ENCODE measurements at regions not wholly inside any gene's neighbourhood (a gene's known extent, or its start where the extent isn't known, plus 50 kb on each side); places are given as distances from the start of the nearest gene placed in this dataset.
A peak's percentile ranks its signal among the peaks of the same experiment; 100 is the strongest.

DNA sequence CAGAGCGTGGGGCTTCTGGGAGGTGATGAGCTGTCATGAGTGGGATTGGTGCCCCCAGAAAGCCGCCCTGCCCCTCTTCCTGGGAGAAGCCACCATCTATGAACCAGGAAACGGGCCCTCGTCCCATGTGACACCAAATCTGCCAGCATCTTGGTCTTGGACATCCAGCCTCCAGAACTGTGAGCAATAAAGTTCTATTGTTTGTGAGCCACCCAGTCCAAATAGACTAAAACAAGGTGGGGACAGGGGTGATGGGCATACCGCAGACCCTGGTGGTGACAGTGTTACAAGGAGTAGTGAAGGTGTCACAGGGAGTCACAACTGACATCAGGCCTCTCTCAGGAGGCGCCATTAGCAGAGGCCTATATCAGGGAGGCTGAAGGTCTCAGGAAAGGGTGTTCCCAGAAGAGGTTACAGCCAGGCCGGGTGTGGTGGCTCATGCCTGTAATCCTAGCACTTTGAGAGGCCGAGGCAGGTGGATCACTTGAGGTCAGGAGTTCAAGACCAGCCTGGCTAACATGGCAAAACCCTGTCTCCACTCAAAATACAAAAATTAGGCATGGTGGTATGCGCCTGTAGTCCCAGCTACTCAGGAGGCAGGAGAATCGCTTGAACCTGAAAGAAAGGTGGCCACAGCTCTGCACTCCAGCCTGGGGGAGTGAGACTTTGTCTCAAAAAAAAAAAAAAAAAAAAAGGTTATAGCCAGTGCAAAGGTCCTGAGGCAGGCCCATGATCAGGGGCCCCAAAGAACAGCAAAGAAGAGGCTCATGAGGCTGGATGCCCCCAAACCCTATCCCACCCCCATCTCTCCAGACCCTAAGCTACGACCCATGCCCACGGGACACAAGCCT lies 53.0 kb downstream of the NCOR2 start:
- DNase-seq (ENCODE audit: low spot score), result no peak
- no peaks in the 10 kb centered on the region for H3K9me3 ChIP-seq (ENCODE audit: severe bottlenecking)
- peak overlapping the region; percentile 97 for H3K27ac ChIP-seq (ENCODE audit: poor library complexity, severe bottlenecking)
- H3K36me3 ChIP-seq (ENCODE audit: low read depth), result peaks cover 24% of the 10 kb centered on the region; the same call in 1 of the 2 replicates
- peaks cover 45% of the 10 kb centered on the region for H3K4me1 ChIP-seq (ENCODE audit: insufficient read depth, poor library complexity, severe bottlenecking)
- ATAC-seq (ENCODE audit: low read depth), result no peak
- TF ChIP-seq, protein P1, sequence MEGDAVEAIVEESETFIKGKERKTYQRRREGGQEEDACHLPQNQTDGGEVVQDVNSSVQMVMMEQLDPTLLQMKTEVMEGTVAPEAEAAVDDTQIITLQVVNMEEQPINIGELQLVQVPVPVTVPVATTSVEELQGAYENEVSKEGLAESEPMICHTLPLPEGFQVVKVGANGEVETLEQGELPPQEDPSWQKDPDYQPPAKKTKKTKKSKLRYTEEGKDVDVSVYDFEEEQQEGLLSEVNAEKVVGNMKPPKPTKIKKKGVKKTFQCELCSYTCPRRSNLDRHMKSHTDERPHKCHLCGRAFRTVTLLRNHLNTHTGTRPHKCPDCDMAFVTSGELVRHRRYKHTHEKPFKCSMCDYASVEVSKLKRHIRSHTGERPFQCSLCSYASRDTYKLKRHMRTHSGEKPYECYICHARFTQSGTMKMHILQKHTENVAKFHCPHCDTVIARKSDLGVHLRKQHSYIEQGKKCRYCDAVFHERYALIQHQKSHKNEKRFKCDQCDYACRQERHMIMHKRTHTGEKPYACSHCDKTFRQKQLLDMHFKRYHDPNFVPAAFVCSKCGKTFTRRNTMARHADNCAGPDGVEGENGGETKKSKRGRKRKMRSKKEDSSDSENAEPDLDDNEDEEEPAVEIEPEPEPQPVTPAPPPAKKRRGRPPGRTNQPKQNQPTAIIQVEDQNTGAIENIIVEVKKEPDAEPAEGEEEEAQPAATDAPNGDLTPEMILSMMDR (IDR thresholded peaks at IDR 0.05; ENCODE audit: poor library complexity, severe bottlenecking), result no peak
- H3K4me3 ChIP-seq (ENCODE audit: severe bottlenecking), result no peak overlapping the region
- no peaks in the 10 kb centered on the region for H3K27me3 ChIP-seq (ENCODE audit: insufficient read depth, poor library complexity, severe bottlenecking)

DNA sequence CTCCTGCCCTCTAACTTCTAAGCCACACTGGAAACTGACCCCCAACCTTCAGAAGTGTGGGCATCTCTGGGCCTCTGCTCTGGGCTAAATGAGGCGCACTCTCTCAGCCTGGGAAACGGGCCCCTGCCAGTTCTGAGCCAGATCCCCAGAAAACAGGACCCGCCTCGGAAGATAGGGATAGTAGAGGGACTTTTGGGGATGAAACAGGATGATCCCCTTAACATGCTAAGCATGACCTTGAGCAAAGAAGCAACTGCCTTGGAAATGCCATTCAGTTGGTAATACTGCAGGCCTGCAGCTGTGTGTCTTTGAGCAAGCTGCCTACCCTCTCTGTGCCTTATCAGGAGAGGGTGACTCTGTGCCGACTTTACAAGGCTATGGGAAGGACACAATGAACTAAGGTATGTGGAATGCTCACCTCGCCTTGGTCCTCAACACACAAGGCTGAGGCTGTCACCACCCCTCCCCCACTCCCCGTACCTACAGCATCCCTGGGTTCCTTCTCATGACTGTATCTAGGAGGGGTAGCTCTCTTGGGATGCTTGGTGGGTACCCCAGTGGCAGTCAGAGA lies 54.0 kb downstream of the NCOR2 start:
- H3K4me3 ChIP-seq (ENCODE audit: severe bottlenecking), result no peak overlapping the region
- peak overlapping the region; percentile 97 for H3K27ac ChIP-seq (ENCODE audit: poor library complexity, severe bottlenecking)
- TF ChIP-seq, protein P1 (IDR thresholded peaks at IDR 0.05; ENCODE audit: poor library complexity, severe bottlenecking), result no peak
- H3K9me3 ChIP-seq (ENCODE audit: severe bottlenecking), result no peaks in the 10 kb centered on the region
- H3K27me3 ChIP-seq (ENCODE audit: insufficient read depth, poor library complexity, severe bottlenecking), result no peaks in the 10 kb centered on the region
- H3K4me1 ChIP-seq (ENCODE audit: insufficient read depth, poor library complexity, severe bottlenecking), result peaks cover 51% of the 10 kb centered on the region
- DNase-seq (ENCODE audit: low spot score) (no peak), ATAC-seq (ENCODE audit: low read depth) (no peak)
- H3K36me3 ChIP-seq (ENCODE audit: low read depth), result peaks cover 24% of the 10 kb centered on the region; the same call in 1 of the 2 replicates

DNA sequence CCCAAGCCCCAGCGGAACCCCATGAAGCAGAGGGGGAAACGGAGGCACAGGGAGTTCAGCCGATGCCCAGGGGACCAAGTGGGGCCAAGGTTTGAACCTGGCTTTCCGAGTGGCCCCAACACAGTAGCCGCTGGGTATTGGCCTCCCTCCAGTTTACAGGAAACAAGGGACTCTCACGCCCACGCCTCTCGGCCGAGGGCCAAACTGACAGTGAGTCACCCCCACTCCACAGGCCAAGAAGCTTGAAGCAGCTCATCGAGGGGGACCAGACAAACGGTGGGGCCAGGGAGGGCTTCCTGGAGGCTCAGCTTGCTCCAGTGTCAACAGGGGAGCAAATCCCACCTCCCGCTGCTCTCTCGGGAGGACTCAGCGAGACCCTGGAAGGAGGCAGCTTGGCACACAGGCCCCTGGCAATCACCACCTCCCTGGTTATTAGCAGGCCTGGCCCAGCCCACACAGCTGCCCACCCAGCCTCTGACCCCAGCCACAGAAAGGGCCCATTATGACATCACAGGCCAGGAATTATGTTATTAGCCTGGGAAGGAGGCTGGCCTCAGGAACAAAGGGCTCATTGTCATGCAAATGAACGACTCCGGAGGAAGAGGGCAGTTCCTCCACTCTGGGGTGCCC lies 54.6 kb downstream of the NCOR2 start:
- H3K27me3 ChIP-seq (ENCODE audit: insufficient read depth, poor library complexity, severe bottlenecking), result no peaks in the 10 kb centered on the region
- H3K4me3 ChIP-seq (ENCODE audit: severe bottlenecking), result no peak overlapping the region
- ATAC-seq (ENCODE audit: low read depth) (peak; percentile 45), DNase-seq (ENCODE audit: low spot score) (peak; percentile 96)
- TF ChIP-seq, protein P1 (IDR thresholded peaks at IDR 0.05; ENCODE audit: poor library complexity, severe bottlenecking), result no peak
- no peaks in the 10 kb centered on the region for H3K9me3 ChIP-seq (ENCODE audit: severe bottlenecking)
- peaks cover 57% of the 10 kb centered on the region for H3K4me1 ChIP-seq (ENCODE audit: insufficient read depth, poor library complexity, severe bottlenecking)
- peaks cover 24% of the 10 kb centered on the region; the same call in 1 of the 2 replicates for H3K36me3 ChIP-seq (ENCODE audit: low read depth)
- H3K27ac ChIP-seq (ENCODE audit: poor library complexity, severe bottlenecking), result peak overlapping the region; percentile 97

DNA sequence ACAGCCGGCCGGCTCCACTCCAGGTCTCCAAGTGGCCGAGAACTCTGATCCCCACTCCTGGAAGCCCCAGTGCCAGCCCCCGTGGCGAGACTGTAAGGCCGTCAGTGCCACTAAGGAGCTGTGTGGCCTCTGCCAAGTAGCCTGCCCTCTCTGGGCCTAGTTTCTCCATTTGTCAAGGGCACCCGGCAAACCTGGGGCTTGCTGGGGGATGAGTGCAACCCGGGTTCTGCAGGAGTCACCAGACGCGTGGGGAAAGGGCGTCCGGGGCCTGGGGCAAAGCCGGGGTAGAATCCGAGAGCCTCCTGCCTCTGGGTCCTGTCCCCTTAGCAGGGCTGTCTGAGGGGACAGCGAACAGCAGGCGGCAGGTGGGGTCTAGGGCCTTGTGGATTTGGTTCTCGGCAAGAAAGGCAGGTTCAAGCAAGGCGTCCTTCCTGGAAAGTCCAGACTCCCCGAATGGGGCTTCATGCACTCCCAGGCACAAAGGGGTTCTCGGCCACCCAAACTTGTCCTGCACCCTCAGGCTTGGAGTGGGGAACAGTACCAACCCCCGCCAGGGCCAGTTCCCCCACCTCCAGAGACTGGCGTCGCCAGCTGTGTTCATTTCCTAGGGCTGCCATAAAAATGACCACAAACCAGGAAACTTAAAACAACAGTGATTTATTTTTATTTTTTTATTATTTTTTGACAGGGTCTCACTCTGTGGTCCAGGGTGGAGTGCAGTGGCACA lies 56.0 kb downstream of the NCOR2 start:
- peaks cover 58% of the 10 kb centered on the region for H3K4me1 ChIP-seq (ENCODE audit: insufficient read depth, poor library complexity, severe bottlenecking)
- ATAC-seq (ENCODE audit: low read depth), result no peak
- TF ChIP-seq, protein P1 (IDR thresholded peaks at IDR 0.05; ENCODE audit: poor library complexity, severe bottlenecking), result no peak
- no peak overlapping the region for H3K4me3 ChIP-seq (ENCODE audit: severe bottlenecking)
- H3K36me3 ChIP-seq (ENCODE audit: low read depth), result peaks cover 29% of the 10 kb centered on the region; the same call in 1 of the 2 replicates
- H3K27ac ChIP-seq (ENCODE audit: poor library complexity, severe bottlenecking), result peak overlapping the region; percentile 97
- no peaks in the 10 kb centered on the region for H3K9me3 ChIP-seq (ENCODE audit: severe bottlenecking)
- no peak for DNase-seq (ENCODE audit: low spot score)
- no peaks in the 10 kb centered on the region for H3K27me3 ChIP-seq (ENCODE audit: insufficient read depth, poor library complexity, severe bottlenecking)

All from RWPE2 (cell line).